HepG2 (cell line): ENCODE measurements at regions not wholly inside any gene's neighbourhood (a gene's known extent, or its start where the extent isn't known, plus 50 kb on each side); places are given as distances from the start of the nearest gene placed in this dataset.

Experiments used
- BORCS8-MEF2B ChIP-seq: sonication (generic); formaldehyde crosslinking; IDR thresholded peaks from 2 replicates; pipeline ENCODE4 v1.8.0; 2022; ENCODE audit warnings: mild to moderate bottlenecking, missing genetic modification reagents
- CTCF ChIP-seq: sonication (generic); formaldehyde crosslinking; IDR thresholded peaks from 2 replicates; pipeline ENCODE4 v1.5.0; 2020; ENCODE audit warnings: mild to moderate bottlenecking, missing genetic modification reagents, moderate library complexity
- ETV5 ChIP-seq: IDR thresholded peaks from 2 replicates; pipeline ENCODE4 v1.6.1; 2018; ENCODE audit warnings: missing biosample characterization, missing genetic modification reagents, inconsistent platforms, borderline replicate concordance
- HNRNPL ChIP-seq: fragments of 200-400 bp; formaldehyde crosslinking; IDR thresholded peaks from 2 replicates; pipeline ENCODE4 v1.6.1; 2017; ENCODE audit warnings: mild to moderate bottlenecking, low read depth, low read length
- KMT2B ChIP-seq: IDR thresholded peaks from 2 replicates; pipeline ENCODE4 v1.6.1; 2016; ENCODE audit warnings: missing genetic modification reagents, missing compliant biosample characterization
- MAFF ChIP-seq: IDR thresholded peaks from 2 replicates; pipeline ENCODE4 v1.6.1; 2011; ENCODE audit warnings: low read depth, low read length, improper control_type of control experiment
- MIER2 ChIP-seq: IDR thresholded peaks from 2 replicates; pipeline ENCODE4 v1.6.1; 2016; ENCODE audit warnings: missing biosample characterization, missing genetic modification reagents
- NFKB2 ChIP-seq: sonication (generic); formaldehyde crosslinking; IDR thresholded peaks from 2 replicates; pipeline ENCODE4 v1.4.0; 2020; ENCODE audit warnings: missing genetic modification reagents, borderline replicate concordance
- NFKBIZ ChIP-seq: IDR thresholded peaks from 2 replicates; pipeline ENCODE4 v1.6.1; 2018; ENCODE audit warnings: missing genetic modification reagents, missing compliant biosample characterization
- PAF1 ChIP-seq: IDR thresholded peaks from 2 replicates; pipeline ENCODE4 v1.6.1; 2016; ENCODE audit warnings: missing genetic modification reagents, missing compliant biosample characterization
- RARG ChIP-seq: sonication (generic); formaldehyde crosslinking; IDR thresholded peaks from 2 replicates; pipeline ENCODE4 v1.4.0; 2020; ENCODE audit warnings: low read depth, mild to moderate bottlenecking, missing genetic modification reagents
- SAFB2 ChIP-seq: sonication (generic); formaldehyde crosslinking; IDR thresholded peaks from 2 replicates; pipeline ENCODE4 v1.5.1; 2020; ENCODE audit warnings: missing genetic modification reagents, low read depth, mild to moderate bottlenecking, borderline replicate concordance
- WIZ ChIP-seq: sonication (generic); formaldehyde crosslinking; IDR thresholded peaks from 2 replicates; pipeline ENCODE4 v1.5.1; 2020; ENCODE audit warnings: mild to moderate bottlenecking, missing genetic modification reagents
- ZBTB10 ChIP-seq: sonication (generic); formaldehyde crosslinking; IDR thresholded peaks from 2 replicates; pipeline ENCODE4 v1.4.0; 2020; ENCODE audit warnings: missing genetic modification reagents, borderline replicate concordance
- ZBTB14 ChIP-seq: sonication (generic); formaldehyde crosslinking; IDR thresholded peaks from 2 replicates; pipeline ENCODE4 v1.4.0; 2020; ENCODE audit warnings: missing genetic modification reagents
- ZBTB26 ChIP-seq: IDR thresholded peaks from 2 replicates; pipeline ENCODE4 v1.6.1; 2016; ENCODE audit warnings: missing compliant biosample characterization, missing genetic modification reagents, borderline replicate concordance
- ZNF296 ChIP-seq: sonication (generic); formaldehyde crosslinking; conservative IDR thresholded peaks from 2 replicates; pipeline ENCODE4 v1.5.0; 2020; ENCODE audit warnings: mild to moderate bottlenecking, missing genetic modification reagents
- ZNF3 ChIP-seq: IDR thresholded peaks from 2 replicates; pipeline ENCODE4 v1.7.0; 2017; ENCODE audit warnings: inconsistent platforms
- ZNF619 ChIP-seq: sonication (generic); formaldehyde crosslinking; IDR thresholded peaks from 2 replicates; pipeline ENCODE4 v1.4.0; 2020; ENCODE audit warnings: mild to moderate bottlenecking, missing genetic modification reagents
- ZNF674 ChIP-seq: sonication (generic); formaldehyde crosslinking; IDR thresholded peaks from 2 replicates; pipeline ENCODE4 v1.5.0; 2020; ENCODE audit warnings: low read depth, mild to moderate bottlenecking, missing genetic modification reagents
- ZNF780A ChIP-seq: sonication (generic); formaldehyde crosslinking; IDR thresholded peaks from 2 replicates; pipeline ENCODE4 v1.8.0; 2022; ENCODE audit warnings: mild to moderate bottlenecking, missing genetic modification reagents, moderate library complexity
- ZNF790 ChIP-seq: sonication (generic); formaldehyde crosslinking; IDR thresholded peaks from 2 replicates; pipeline ENCODE4 v1.8.0; 2022; ENCODE audit warnings: missing genetic modification reagents, mild to moderate bottlenecking, borderline replicate concordance

- TF ChIP-seq CTCF (CRISPR knock-in tag) (peak; percentile 11; the same call in 1 of the 2 replicates), SAFB2 (CRISPR knock-in tag) (peak; percentile 49; the same call in 1 of the 2 replicates), MAFF (no peak), KMT2B (peak; percentile 61; the same call in 1 of the 2 replicates), ZNF619 (CRISPR knock-in tag) (no peak), PAF1 (no peak; the same call in 1 of the 2 replicates), ZNF674 (CRISPR knock-in tag) (no peak), MIER2 (CRISPR knock-in tag) (peak; percentile 82), ZBTB10 (no peak), ZBTB26 (peak; percentile 63; the same call in 1 of the 2 replicates), HNRNPL (no peak), ZBTB14 (CRISPR knock-in tag) (no peak), ZNF780A (CRISPR knock-in tag) (no peak), NFKB2 (CRISPR knock-in tag) (peak; percentile 62; the same call in 1 of the 2 replicates), ZNF3 (no peak), ZNF296 (no peak), NFKBIZ (CRISPR knock-in tag) (no peak; the same call in 1 of the 2 replicates), WIZ (no peak; the same call in 1 of the 2 replicates), RARG (CRISPR knock-in tag) (0 out of 2 replicates have a peak, but pooled peaks have one; percentile 17), BORCS8-MEF2B (no peak), ETV5 (CRISPR knock-in tag) (peak; percentile 97), ZNF790 (no peak)
Measured at GRCh38 chr7:130899638-130900401, 165.8 kb upstream of the KLF14 start (continued).
